HepG2 (cell line): ENCODE measurements at regions not wholly inside any gene's neighbourhood (a gene's known extent, or its start where the extent isn't known, plus 50 kb on each side); places are given as distances from the start of the nearest gene placed in this dataset.

Experiments
- FOSL2 ChIP-seq: sonication (generic); formaldehyde crosslinking; IDR thresholded peaks from 2 replicates; pipeline ENCODE4 v1.4.0; 2020; ENCODE audit warnings: missing genetic modification reagents
- FOXJ3 ChIP-seq: sonication (generic); formaldehyde crosslinking; IDR thresholded peaks from 2 replicates; pipeline ENCODE4 v1.4.0; 2020; ENCODE audit warnings: missing genetic modification reagents, mild to moderate bottlenecking, borderline replicate concordance
- KDM5A ChIP-seq: fragments of 200-600 bp; sonication (generic); IDR thresholded peaks from 2 replicates; pipeline ENCODE4 v1.7.0; 2018; ENCODE audit warnings: antibody characterized with exemption, mild to moderate bottlenecking, low read length, borderline replicate concordance
- POLR2A ChIP-seq, 2 experiments: IDR thresholded peaks; 2 replicates each; pipeline ENCODE4 v1.6.1; 2011; ENCODE audit warnings: low read depth in 2 of 2, low read length in 2 of 2, mild to moderate bottlenecking in 1 of 2, moderate library complexity in 1 of 2; ENCODE audit not compliant: insufficient read depth in 1 of 2
- POLR2AphosphoS5 ChIP-seq: IDR thresholded peaks from 2 replicates; pipeline ENCODE4 v1.6.1; 2012; ENCODE audit warnings: low read depth, low read length
- SALL2 ChIP-seq: sonication (generic); formaldehyde crosslinking; IDR thresholded peaks from 2 replicates; pipeline ENCODE4 v1.8.1; 2023; ENCODE audit warnings: mild to moderate bottlenecking, missing genetic modification reagents, inconsistent platforms
- SMARCE1 ChIP-seq: fragments of 450-650 bp; IDR thresholded peaks from 2 replicates; pipeline ENCODE4 v1.6.1; 2017; ENCODE audit warnings: borderline replicate concordance
- TF ChIP-seq, protein P1 (sequence below): sonication (generic); formaldehyde crosslinking; IDR thresholded peaks from 2 replicates; pipeline ENCODE4 v1.9.0; 2021; ENCODE audit warnings: missing genetic modification reagents, borderline replicate concordance
- TF ChIP-seq, protein P2 (sequence below): sonication (generic); formaldehyde crosslinking; IDR thresholded peaks from 2 replicates; pipeline ENCODE4 v1.8.1; 2023; ENCODE audit warnings: mild to moderate bottlenecking, inconsistent platforms, moderate library complexity, missing genetic modification reagents, borderline replicate concordance
- TF ChIP-seq, protein P3 (sequence below): sonication (generic); formaldehyde crosslinking; IDR thresholded peaks from 2 replicates; pipeline ENCODE4 v1.5.0; 2020; ENCODE audit warnings: mild to moderate bottlenecking, missing genetic modification reagents, moderate library complexity
- TF ChIP-seq, protein P4 (sequence below): sonication (generic); formaldehyde crosslinking; IDR thresholded peaks from 2 replicates; pipeline ENCODE4 v1.4.0; 2020; ENCODE audit warnings: missing genetic modification reagents
- TF ChIP-seq, protein P5 (sequence below): sonication (generic); formaldehyde crosslinking; IDR thresholded peaks from 2 replicates; pipeline ENCODE4 v1.5.0; 2020; ENCODE audit warnings: missing genetic modification reagents

DNA sequence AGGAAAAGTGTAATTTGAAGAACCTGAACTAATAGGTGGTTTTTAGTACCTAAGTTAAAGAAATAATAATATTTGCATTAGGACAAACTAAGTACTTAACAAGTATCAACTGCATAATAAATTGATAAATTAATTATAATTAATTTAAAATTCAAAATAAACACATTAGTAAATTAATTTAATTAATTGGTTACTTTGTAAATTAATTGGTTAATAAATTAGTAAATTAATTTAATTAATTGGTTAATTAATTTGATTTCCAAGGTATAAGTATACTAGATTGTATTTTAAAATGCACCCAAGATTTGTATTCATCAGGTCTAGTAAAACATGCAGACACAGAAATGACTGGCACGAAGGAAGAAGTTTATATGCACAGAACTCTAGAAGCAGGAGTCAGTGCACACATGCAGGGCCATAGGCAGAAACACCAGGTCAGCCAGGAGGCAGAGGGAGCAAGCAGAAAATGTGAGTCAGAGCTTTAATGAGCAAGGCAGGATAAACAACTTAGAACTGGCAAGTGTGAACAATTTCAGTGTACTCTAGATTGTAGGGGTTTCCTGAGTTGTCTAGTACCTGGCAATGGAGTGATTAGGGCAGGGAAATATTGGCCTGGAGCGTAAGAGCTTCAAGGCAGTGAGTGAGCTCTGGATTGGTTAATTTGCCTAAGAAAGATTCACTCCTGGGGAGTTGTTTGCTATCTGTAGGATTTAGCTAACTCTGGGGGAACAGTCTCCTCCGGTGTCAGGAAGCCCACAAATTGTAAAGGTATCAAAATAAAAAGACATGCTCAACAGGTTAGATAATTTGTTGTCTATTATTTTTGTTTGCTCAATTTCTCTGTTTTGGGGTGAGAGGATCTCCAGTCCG is 665.7 kb downstream of the MRPL39 start:
- TF ChIP-seq, protein P1, sequence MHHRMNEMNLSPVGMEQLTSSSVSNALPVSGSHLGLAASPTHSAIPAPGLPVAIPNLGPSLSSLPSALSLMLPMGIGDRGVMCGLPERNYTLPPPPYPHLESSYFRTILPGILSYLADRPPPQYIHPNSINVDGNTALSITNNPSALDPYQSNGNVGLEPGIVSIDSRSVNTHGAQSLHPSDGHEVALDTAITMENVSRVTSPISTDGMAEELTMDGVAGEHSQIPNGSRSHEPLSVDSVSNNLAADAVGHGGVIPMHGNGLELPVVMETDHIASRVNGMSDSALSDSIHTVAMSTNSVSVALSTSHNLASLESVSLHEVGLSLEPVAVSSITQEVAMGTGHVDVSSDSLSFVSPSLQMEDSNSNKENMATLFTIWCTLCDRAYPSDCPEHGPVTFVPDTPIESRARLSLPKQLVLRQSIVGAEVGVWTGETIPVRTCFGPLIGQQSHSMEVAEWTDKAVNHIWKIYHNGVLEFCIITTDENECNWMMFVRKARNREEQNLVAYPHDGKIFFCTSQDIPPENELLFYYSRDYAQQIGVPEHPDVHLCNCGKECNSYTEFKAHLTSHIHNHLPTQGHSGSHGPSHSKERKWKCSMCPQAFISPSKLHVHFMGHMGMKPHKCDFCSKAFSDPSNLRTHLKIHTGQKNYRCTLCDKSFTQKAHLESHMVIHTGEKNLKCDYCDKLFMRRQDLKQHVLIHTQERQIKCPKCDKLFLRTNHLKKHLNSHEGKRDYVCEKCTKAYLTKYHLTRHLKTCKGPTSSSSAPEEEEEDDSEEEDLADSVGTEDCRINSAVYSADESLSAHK (CRISPR knock-in tag) = no peak
- TF ChIP-seq POLR2A (IDR thresholded peaks at IDR 0.05; ENCODE audit: insufficient read depth in 1 of 2, low read depth in 2 of 2, low read length in 2 of 2) = no peak
- TF ChIP-seq, protein P2, sequence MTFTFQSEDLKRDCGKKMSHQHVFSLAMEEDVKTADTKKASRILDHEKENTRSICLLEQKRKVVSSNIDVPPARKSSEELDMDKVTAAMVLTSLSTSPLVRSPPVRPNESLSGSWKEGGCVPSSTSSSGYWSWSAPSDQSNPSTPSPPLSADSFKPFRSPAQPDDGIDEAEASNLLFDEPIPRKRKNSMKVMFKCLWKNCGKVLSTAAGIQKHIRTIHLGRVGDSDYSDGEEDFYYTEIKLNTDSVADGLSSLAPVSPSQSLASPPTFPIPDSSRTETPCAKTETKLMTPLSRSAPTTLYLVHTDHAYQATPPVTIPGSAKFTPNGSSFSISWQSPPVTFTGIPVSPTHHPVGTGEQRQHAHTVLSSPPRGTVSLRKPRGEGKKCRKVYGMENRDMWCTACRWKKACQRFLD (CRISPR knock-in tag) = no peak
- TF ChIP-seq, protein P3, sequence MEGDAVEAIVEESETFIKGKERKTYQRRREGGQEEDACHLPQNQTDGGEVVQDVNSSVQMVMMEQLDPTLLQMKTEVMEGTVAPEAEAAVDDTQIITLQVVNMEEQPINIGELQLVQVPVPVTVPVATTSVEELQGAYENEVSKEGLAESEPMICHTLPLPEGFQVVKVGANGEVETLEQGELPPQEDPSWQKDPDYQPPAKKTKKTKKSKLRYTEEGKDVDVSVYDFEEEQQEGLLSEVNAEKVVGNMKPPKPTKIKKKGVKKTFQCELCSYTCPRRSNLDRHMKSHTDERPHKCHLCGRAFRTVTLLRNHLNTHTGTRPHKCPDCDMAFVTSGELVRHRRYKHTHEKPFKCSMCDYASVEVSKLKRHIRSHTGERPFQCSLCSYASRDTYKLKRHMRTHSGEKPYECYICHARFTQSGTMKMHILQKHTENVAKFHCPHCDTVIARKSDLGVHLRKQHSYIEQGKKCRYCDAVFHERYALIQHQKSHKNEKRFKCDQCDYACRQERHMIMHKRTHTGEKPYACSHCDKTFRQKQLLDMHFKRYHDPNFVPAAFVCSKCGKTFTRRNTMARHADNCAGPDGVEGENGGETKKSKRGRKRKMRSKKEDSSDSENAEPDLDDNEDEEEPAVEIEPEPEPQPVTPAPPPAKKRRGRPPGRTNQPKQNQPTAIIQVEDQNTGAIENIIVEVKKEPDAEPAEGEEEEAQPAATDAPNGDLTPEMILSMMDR (CRISPR knock-in tag) = no peak
- TF ChIP-seq POLR2AphosphoS5 = no peak
- TF ChIP-seq SALL2 (CRISPR knock-in tag) = no peak
- TF ChIP-seq SMARCE1 = no peak
- TF ChIP-seq, protein P4, sequence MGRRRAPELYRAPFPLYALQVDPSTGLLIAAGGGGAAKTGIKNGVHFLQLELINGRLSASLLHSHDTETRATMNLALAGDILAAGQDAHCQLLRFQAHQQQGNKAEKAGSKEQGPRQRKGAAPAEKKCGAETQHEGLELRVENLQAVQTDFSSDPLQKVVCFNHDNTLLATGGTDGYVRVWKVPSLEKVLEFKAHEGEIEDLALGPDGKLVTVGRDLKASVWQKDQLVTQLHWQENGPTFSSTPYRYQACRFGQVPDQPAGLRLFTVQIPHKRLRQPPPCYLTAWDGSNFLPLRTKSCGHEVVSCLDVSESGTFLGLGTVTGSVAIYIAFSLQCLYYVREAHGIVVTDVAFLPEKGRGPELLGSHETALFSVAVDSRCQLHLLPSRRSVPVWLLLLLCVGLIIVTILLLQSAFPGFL = no peak
- TF ChIP-seq, protein P5, sequence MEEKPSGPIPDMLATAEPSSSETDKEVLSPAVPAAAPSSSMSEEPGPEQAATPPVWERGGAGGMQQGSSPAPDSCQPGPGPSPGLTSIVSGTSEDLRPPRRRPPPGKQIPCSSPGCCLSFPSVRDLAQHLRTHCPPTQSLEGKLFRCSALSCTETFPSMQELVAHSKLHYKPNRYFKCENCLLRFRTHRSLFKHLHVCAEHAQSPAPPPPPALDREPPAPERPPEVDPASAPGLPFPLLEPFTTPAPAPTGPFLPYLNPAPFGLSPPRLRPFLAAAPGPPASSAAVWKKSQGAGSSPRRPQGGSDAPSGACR (CRISPR knock-in tag) = no peak
- no peak for TF ChIP-seq FOSL2
- no peak for TF ChIP-seq KDM5A
- no peak for TF ChIP-seq FOXJ3 (CRISPR knock-in tag)
